ENCODE measurements at regions not wholly inside any gene's neighbourhood (a gene's known extent, or its start where the extent isn't known, plus 50 kb on each side); places are given as distances from the start of the nearest gene placed in this dataset.

- Mint-ChIP-seq H3K9me3 (no peaks in the 10 kb centered on the region), H3K36me3 (ENCODE audit: low read depth) (no peaks in the 10 kb centered on the region), H3K27me3 (ENCODE audit: low read depth, poor library complexity) (no peaks in the 10 kb centered on the region), H3K4me1 (peaks cover 6% of the 10 kb centered on the region), H3K27ac (no peak overlapping the region), H3K4me3 (no peak overlapping the region)
- TF ChIP-seq CTCF (IDR thresholded peaks at IDR 0.05) = no peak
- no peak for DNase-seq
Observed at GRCh38 chrX:8232406-8232805, 61.3 kb upstream of the VCX2 start.

- no peak overlapping the region for H3K27ac Mint-ChIP-seq
- no peak for DNase-seq
- H3K4me3 Mint-ChIP-seq = no peak overlapping the region
- H3K36me3 Mint-ChIP-seq (ENCODE audit: low read depth) = no peaks in the 10 kb centered on the region
- no peaks in the 10 kb centered on the region for H3K9me3 Mint-ChIP-seq
- H3K4me1 Mint-ChIP-seq = peaks cover 6% of the 10 kb centered on the region
- TF ChIP-seq CTCF (IDR thresholded peaks at IDR 0.05) = no peak
- no peaks in the 10 kb centered on the region for H3K27me3 Mint-ChIP-seq (ENCODE audit: low read depth, poor library complexity)
Observed at GRCh38 chrX:8233091-8233490, 62.0 kb upstream of the VCX2 start.

GRCh38 chrX:8235026-8235425 lies 64.0 kb upstream of the VCX2 start:
- H3K4me1 Mint-ChIP-seq = peaks cover 6% of the 10 kb centered on the region
- H3K9me3 Mint-ChIP-seq = no peaks in the 10 kb centered on the region
- no peak overlapping the region for H3K27ac Mint-ChIP-seq
- DNase-seq = no peak
- no peak for TF ChIP-seq CTCF (IDR thresholded peaks at IDR 0.05)
- H3K36me3 Mint-ChIP-seq (ENCODE audit: low read depth) = no peaks in the 10 kb centered on the region
- H3K4me3 Mint-ChIP-seq = no peak overlapping the region
- H3K27me3 Mint-ChIP-seq (ENCODE audit: low read depth, poor library complexity) = no peaks in the 10 kb centered on the region

- peaks cover 4% of the 10 kb centered on the region for H3K27me3 Mint-ChIP-seq (ENCODE audit: low read depth, poor library complexity)
- H3K9me3 Mint-ChIP-seq = no peaks in the 10 kb centered on the region
- H3K4me1 Mint-ChIP-seq = peaks cover 6% of the 10 kb centered on the region
- DNase-seq = no peak
- no peak for TF ChIP-seq CTCF (IDR thresholded peaks at IDR 0.05)
- no peaks in the 10 kb centered on the region for H3K36me3 Mint-ChIP-seq (ENCODE audit: low read depth)
- peak overlapping the region; percentile 72 for H3K27ac Mint-ChIP-seq
- H3K4me3 Mint-ChIP-seq = no peak overlapping the region
Observed at GRCh38 chrX:8237718-8238117, 66.7 kb upstream of the VCX2 start.

- no peak for TF ChIP-seq CTCF (IDR thresholded peaks at IDR 0.05)
- Mint-ChIP-seq H3K4me1 (no peaks in the 10 kb centered on the region), H3K27ac (no peak overlapping the region), H3K27me3 (ENCODE audit: low read depth, poor library complexity) (peaks cover 4% of the 10 kb centered on the region), H3K4me3 (no peak overlapping the region), H3K36me3 (ENCODE audit: low read depth) (no peaks in the 10 kb centered on the region), H3K9me3 (no peaks in the 10 kb centered on the region)
- no peak for DNase-seq
Observed at GRCh38 chrX:8242431-8243020, 71.5 kb upstream of the VCX2 start.

GRCh38 chrX:8244301-8244700 lies 73.2 kb upstream of the VCX2 start:
- Mint-ChIP-seq H3K9me3 (no peaks in the 10 kb centered on the region), H3K4me3 (no peak overlapping the region), H3K36me3 (ENCODE audit: low read depth) (no peaks in the 10 kb centered on the region), H3K27me3 (ENCODE audit: low read depth, poor library complexity) (peaks cover 4% of the 10 kb centered on the region), H3K4me1 (no peaks in the 10 kb centered on the region), H3K27ac (no peak overlapping the region)
- TF ChIP-seq CTCF (IDR thresholded peaks at IDR 0.05) = no peak
- no peak for DNase-seq
